ENCODE measurements at regions not wholly inside any gene's neighbourhood (a gene's known extent, or its start where the extent isn't known, plus 50 kb on each side); places are given as distances from the start of the nearest gene placed in this dataset.

DNA sequence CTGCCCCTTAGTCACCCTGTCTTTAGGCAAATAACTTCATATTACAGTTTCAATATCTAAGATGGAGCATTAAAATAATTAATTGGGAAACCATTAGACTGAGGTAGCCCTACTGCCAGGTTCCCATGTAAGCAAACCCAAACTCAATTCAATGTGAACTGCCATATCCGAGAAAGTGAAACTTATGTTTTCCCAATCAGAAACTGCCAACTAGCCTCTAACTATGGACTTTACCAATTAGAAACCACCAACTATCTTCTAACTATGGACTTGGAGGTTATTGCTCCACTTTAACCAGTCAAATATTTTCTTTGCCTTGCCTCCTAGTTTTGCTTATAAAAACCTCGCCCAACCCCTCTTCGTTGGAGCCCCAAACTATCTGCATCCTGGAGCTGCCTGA lies 218.5 kb downstream of the ENC1 start:
- no peak for TF ChIP-seq EZH2 (IDR thresholded peaks at IDR 0.05; ENCODE audit: borderline replicate concordance, low read depth, low read length, severe bottlenecking)
- TF ChIP-seq, protein P1, sequence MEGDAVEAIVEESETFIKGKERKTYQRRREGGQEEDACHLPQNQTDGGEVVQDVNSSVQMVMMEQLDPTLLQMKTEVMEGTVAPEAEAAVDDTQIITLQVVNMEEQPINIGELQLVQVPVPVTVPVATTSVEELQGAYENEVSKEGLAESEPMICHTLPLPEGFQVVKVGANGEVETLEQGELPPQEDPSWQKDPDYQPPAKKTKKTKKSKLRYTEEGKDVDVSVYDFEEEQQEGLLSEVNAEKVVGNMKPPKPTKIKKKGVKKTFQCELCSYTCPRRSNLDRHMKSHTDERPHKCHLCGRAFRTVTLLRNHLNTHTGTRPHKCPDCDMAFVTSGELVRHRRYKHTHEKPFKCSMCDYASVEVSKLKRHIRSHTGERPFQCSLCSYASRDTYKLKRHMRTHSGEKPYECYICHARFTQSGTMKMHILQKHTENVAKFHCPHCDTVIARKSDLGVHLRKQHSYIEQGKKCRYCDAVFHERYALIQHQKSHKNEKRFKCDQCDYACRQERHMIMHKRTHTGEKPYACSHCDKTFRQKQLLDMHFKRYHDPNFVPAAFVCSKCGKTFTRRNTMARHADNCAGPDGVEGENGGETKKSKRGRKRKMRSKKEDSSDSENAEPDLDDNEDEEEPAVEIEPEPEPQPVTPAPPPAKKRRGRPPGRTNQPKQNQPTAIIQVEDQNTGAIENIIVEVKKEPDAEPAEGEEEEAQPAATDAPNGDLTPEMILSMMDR (IDR thresholded peaks at IDR 0.05; ENCODE audit: borderline replicate concordance, extremely low read depth, low read length, poor library complexity, severe bottlenecking), result no peak
- Histone ChIP-seq H3K9ac (ENCODE audit: low read depth, low read length) (no peak overlapping the region), H3K79me2 (ENCODE audit: insufficient read depth, low read length) (no peaks in the 10 kb centered on the region), H3K4me1 (ENCODE audit: insufficient read depth, low read length) (no peaks in the 10 kb centered on the region), H3K27me3 (ENCODE audit: insufficient read depth, low read length, poor library complexity) (no peaks in the 10 kb centered on the region), H3K27ac (ENCODE audit: low read length) (no peak overlapping the region), H3K36me3 (ENCODE audit: insufficient read depth, low read length) (no peaks in the 10 kb centered on the region), H2AFZ (ENCODE audit: low read depth, low read length) (no peak overlapping the region), H3K9me3 (ENCODE audit: insufficient read depth, low read length, severe bottlenecking) (no peaks in the 10 kb centered on the region), H4K20me1 (ENCODE audit: insufficient read depth, low read length) (no peaks in the 10 kb centered on the region), H3K4me2 (ENCODE audit: insufficient read depth, low read length) (no peak overlapping the region), H3K4me3 (ENCODE audit: low read depth in 1 of 2, low read length in 2 of 2) (no peak overlapping the region)
- no peak for ATAC-seq (ENCODE audit: insufficient read depth, low read depth)
- no peak for DNase-seq

DNA sequence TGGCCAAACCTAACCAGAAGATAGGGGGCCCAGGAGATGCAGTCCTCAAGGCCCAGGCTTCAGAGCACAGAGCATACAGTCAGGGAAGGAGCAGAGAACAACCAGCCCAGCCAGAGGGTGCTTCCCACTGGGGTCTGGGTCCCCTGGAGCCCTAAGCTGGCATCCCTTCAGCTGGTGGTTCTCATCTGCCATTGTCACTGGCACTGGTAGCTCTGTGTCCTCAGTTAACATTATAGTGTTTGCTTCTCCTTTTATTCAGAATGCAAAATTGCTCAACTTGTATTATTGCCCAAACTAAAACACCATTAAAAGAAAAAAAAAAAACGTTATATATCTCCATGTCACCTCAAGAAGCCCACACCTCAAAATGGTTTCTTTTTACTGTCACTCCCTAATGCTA lies 219.2 kb downstream of the ENC1 start:
- H3K9ac ChIP-seq (ENCODE audit: low read depth, low read length), result no peak overlapping the region
- H3K27ac ChIP-seq (ENCODE audit: low read length), result no peak overlapping the region
- ATAC-seq (ENCODE audit: insufficient read depth, low read depth) (no peak), DNase-seq (no peak)
- H3K27me3 ChIP-seq (ENCODE audit: insufficient read depth, low read length, poor library complexity), result no peaks in the 10 kb centered on the region
- H3K4me1 ChIP-seq (ENCODE audit: insufficient read depth, low read length), result no peaks in the 10 kb centered on the region
- H3K36me3 ChIP-seq (ENCODE audit: insufficient read depth, low read length), result no peaks in the 10 kb centered on the region
- no peaks in the 10 kb centered on the region for H4K20me1 ChIP-seq (ENCODE audit: insufficient read depth, low read length)
- no peaks in the 10 kb centered on the region for H3K9me3 ChIP-seq (ENCODE audit: insufficient read depth, low read length, severe bottlenecking)
- no peak overlapping the region for H3K4me3 ChIP-seq (ENCODE audit: low read depth in 1 of 2, low read length in 2 of 2)
- TF ChIP-seq, protein P1 (IDR thresholded peaks at IDR 0.05; ENCODE audit: borderline replicate concordance, extremely low read depth, low read length, poor library complexity, severe bottlenecking), result no peak
- no peak for TF ChIP-seq EZH2 (IDR thresholded peaks at IDR 0.05; ENCODE audit: borderline replicate concordance, low read depth, low read length, severe bottlenecking)
- no peak overlapping the region for H3K4me2 ChIP-seq (ENCODE audit: insufficient read depth, low read length)
- no peaks in the 10 kb centered on the region for H3K79me2 ChIP-seq (ENCODE audit: insufficient read depth, low read length)
- H2AFZ ChIP-seq (ENCODE audit: low read depth, low read length), result no peak overlapping the region

DNA sequence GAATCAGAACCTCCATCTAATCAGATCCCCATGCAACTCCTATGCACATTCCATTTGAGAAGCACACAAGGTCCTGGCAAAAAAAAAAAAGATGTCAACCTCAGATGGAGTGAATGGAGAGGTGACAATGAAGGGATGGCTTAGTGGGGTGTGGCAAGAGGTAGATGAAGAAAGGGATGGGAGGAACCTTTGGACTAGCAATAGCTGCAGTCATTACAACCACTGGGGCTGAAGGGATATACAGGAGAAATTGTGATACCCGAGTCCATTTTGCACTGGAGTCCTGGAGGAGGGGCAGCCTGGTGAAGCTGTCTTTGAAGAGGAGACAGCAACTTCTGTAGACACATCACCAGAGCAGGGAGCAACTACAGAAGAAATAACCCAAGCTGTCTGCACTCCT lies 219.6 kb downstream of the ENC1 start:
- DNase-seq (no peak), ATAC-seq (ENCODE audit: insufficient read depth, low read depth) (no peak)
- no peaks in the 10 kb centered on the region for H3K9me3 ChIP-seq (ENCODE audit: insufficient read depth, low read length, severe bottlenecking)
- TF ChIP-seq, protein P1 (IDR thresholded peaks at IDR 0.05; ENCODE audit: borderline replicate concordance, extremely low read depth, low read length, poor library complexity, severe bottlenecking), result no peak
- TF ChIP-seq EZH2 (IDR thresholded peaks at IDR 0.05; ENCODE audit: borderline replicate concordance, low read depth, low read length, severe bottlenecking), result no peak
- no peaks in the 10 kb centered on the region for H4K20me1 ChIP-seq (ENCODE audit: insufficient read depth, low read length)
- H3K36me3 ChIP-seq (ENCODE audit: insufficient read depth, low read length), result no peaks in the 10 kb centered on the region
- no peaks in the 10 kb centered on the region for H3K4me1 ChIP-seq (ENCODE audit: insufficient read depth, low read length)
- no peak overlapping the region for H3K9ac ChIP-seq (ENCODE audit: low read depth, low read length)
- no peak overlapping the region for H3K4me2 ChIP-seq (ENCODE audit: insufficient read depth, low read length)
- H3K4me3 ChIP-seq (ENCODE audit: low read depth in 1 of 2, low read length in 2 of 2), result no peak overlapping the region
- H3K27me3 ChIP-seq (ENCODE audit: insufficient read depth, low read length, poor library complexity), result no peaks in the 10 kb centered on the region
- H2AFZ ChIP-seq (ENCODE audit: low read depth, low read length), result no peak overlapping the region
- H3K27ac ChIP-seq (ENCODE audit: low read length), result no peak overlapping the region
- H3K79me2 ChIP-seq (ENCODE audit: insufficient read depth, low read length), result no peaks in the 10 kb centered on the region

DNA sequence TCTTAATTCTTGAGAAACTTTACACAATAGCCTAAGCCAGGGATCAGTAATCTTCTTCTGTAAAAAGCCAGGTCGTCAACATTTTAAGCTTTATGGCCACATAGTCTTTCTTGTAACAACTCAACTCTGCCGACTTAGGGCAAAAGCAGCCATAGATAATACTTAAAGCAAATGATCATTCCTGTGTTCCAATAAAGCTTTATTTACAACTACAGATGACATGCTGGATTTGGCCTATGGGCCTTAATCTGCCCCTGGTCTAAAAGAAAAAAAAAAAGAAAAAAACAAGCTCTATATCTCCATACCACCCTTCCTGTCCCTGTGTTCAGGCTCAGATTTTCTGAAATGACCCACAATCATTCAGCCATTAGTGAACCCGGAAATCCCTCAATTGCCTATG lies 220.3 kb downstream of the ENC1 start:
- ATAC-seq (ENCODE audit: insufficient read depth, low read depth) (no peak), DNase-seq (no peak)
- H3K4me2 ChIP-seq (ENCODE audit: insufficient read depth, low read length), result no peak overlapping the region
- H3K36me3 ChIP-seq (ENCODE audit: insufficient read depth, low read length), result no peaks in the 10 kb centered on the region
- no peaks in the 10 kb centered on the region for H3K4me1 ChIP-seq (ENCODE audit: insufficient read depth, low read length)
- no peak for TF ChIP-seq EZH2 (IDR thresholded peaks at IDR 0.05; ENCODE audit: borderline replicate concordance, low read depth, low read length, severe bottlenecking)
- TF ChIP-seq, protein P1 (IDR thresholded peaks at IDR 0.05; ENCODE audit: borderline replicate concordance, extremely low read depth, low read length, poor library complexity, severe bottlenecking), result no peak
- H3K9me3 ChIP-seq (ENCODE audit: insufficient read depth, low read length, severe bottlenecking), result no peaks in the 10 kb centered on the region
- H4K20me1 ChIP-seq (ENCODE audit: insufficient read depth, low read length), result no peaks in the 10 kb centered on the region
- no peak overlapping the region for H3K27ac ChIP-seq (ENCODE audit: low read length)
- no peaks in the 10 kb centered on the region for H3K79me2 ChIP-seq (ENCODE audit: insufficient read depth, low read length)
- H3K9ac ChIP-seq (ENCODE audit: low read depth, low read length), result no peak overlapping the region
- H3K4me3 ChIP-seq (ENCODE audit: low read depth in 1 of 2, low read length in 2 of 2), result no peak overlapping the region
- H2AFZ ChIP-seq (ENCODE audit: low read depth, low read length), result no peak overlapping the region
- peaks cover 6% of the 10 kb centered on the region for H3K27me3 ChIP-seq (ENCODE audit: insufficient read depth, low read length, poor library complexity)
